Panc1 (cell line): ENCODE measurements at regions not wholly inside any gene's neighbourhood (a gene's known extent, or its start where the extent isn't known, plus 50 kb on each side); places are given as distances from the start of the nearest gene placed in this dataset.

ENCODE experiments used
- POLR2AphosphoS5 ChIP-seq: IDR thresholded peaks from 2 replicates; pipeline ENCODE4 v1.6.1; 2012; ENCODE audit warnings: mild to moderate bottlenecking, low read depth, low read length, moderate library complexity
- TF ChIP-seq, protein P1 (sequence below): fragments of 450-650 bp; IDR thresholded peaks from 2 replicates; pipeline ENCODE4 v1.5.1; 2017; ENCODE audit warnings: mild to moderate bottlenecking

- TF ChIP-seq, protein P1, sequence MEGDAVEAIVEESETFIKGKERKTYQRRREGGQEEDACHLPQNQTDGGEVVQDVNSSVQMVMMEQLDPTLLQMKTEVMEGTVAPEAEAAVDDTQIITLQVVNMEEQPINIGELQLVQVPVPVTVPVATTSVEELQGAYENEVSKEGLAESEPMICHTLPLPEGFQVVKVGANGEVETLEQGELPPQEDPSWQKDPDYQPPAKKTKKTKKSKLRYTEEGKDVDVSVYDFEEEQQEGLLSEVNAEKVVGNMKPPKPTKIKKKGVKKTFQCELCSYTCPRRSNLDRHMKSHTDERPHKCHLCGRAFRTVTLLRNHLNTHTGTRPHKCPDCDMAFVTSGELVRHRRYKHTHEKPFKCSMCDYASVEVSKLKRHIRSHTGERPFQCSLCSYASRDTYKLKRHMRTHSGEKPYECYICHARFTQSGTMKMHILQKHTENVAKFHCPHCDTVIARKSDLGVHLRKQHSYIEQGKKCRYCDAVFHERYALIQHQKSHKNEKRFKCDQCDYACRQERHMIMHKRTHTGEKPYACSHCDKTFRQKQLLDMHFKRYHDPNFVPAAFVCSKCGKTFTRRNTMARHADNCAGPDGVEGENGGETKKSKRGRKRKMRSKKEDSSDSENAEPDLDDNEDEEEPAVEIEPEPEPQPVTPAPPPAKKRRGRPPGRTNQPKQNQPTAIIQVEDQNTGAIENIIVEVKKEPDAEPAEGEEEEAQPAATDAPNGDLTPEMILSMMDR = no peak
- no peak for TF ChIP-seq POLR2AphosphoS5
Measured at GRCh38 chr15:95375281-95375680, 955.2 kb upstream of the NR2F2 start.
